HG03175 (cell line): ENCODE measurements at regions not wholly inside any gene's neighbourhood (a gene's known extent, or its start where the extent isn't known, plus 50 kb on each side); places are given as distances from the start of the nearest gene placed in this dataset.
A peak's percentile ranks its signal among the peaks of the same experiment; 100 is the strongest.

Experiments
- ATAC-seq: cut with Tn5 transposase; IDR thresholded peaks from one replicate; pipeline ENCODE4 v1.9.1; 2021; ENCODE audit warnings: mild to moderate bottlenecking, moderate library complexity; ENCODE audit not compliant: unreplicated experiment

DNA sequence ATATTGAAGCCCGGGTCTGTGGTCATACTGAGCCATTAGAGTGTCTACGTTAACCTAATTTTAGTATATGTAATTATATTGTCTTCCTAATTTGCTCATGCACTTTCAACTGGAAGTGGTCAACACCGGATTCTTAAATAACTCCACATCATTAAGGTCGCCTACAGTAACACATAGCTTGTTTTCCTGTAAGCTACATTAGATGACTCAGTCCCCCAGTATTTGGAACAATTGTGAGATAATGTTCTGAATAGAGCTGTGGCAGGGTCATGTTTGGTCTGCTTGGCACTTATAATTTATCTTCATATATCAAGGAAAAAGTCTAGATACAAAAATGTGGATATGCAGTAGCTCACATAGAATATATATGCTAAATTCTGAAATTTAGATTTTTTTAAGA is 486.2 kb downstream of the IGSF11 start:
- no peak for ATAC-seq

DNA sequence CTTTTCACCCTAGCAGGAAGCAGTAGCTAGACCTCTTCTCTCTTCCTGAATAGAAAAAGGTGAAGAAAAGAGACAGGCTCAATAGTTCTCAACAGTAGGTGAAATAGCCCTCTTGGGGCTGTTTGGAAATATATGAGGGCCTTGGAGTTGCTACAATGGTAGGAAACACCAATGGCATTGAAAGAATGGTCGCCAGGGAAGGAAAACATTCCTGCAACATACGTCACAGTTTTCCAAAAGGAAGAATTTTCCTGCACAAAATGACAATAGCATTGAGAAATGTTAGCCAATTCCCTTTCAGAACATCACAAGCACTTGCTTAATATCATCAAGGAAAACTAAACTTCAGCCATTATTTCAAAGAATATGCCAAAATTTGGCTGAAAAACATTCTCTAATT is 484.5 kb downstream of the IGSF11 start:
- no peak for ATAC-seq

DNA sequence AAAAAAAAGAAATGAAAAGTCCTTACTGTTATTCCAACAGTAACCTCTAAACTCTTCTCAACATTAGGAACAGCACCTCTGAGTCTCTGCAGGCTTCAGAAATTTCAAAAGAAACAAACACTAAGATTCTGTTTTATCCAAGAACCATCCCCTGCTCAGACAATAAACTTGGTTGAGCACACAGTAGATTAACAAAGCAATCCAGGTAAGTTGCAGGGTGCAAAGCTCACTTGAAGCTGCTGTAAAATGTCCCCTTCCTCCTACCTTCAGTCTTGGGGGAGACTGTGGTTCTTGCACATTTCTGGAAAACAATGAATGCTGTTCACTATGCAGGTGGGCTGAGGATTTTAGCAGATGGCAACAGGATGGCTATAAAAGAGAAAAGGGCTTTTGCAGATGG is 484.1 kb downstream of the IGSF11 start:
- ATAC-seq = no peak

DNA sequence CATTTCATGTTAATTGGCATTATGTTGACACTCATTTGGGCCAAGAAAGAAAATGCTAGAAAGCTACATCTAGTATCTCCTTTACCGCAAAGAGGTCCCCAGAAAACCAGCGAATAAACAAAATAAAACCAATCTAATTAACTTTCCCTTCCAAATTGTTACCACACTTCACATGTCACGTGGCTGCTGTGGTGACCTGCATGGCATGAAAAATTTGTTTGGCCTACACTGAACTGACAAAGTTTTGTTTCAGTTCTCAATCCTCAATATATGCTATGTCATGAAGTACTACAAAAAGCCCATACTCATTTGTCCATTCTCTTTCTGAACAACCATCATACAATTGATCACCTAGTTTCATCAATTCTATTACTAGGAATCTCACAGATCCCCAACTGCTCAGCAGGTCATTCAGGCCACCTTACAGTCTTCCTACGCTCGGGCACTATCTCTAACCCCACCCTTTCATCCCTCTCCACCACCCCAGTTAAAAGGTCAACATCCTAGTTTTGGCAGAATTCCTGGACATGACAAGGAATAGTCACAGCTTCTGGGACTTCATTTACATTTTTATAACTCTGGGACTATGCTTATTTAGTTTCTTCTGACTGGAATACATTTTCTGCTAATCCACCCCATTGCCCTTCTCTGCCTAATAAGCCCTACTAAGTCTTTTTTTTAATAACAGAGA is 480.4 kb downstream of the IGSF11 start:
- no peak for ATAC-seq

DNA sequence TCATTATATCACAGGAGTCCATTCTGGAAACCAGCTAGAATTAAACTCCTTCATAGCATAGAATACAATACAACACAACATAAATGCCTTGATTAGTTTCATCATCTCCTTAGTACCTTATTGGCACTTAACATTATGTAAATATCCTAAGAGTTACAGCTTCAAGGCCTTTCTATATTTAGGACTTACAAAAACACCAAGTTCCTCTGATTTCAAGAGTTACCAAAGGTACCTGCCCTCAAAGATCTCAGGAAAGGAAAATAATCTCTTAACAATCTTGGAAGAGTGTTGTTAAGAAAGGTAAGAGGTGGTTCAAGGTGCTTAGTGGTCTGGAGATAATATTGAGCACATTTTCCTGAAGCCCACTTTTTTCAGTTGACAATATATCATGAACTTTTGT is 477.7 kb downstream of the IGSF11 start:
- no peak for ATAC-seq

DNA sequence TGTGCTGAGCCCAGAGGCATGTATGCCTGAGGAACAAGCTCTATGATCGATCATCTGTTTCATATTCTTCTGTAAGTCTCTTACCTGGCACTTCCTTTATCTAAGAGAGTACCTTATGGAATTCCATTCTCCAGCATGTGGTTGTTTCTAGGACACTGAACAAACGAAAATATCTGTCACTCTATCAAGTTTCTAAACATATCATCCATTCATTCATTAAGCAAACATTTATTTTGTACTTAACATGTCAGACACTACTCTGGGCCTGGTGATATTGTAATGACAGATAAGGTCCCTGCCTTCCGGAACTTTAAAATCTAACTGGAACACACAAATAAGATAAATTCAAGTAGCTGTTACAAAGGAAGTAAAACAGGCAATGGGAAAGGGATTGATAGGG is 477.1 kb downstream of the IGSF11 start:
- no peak for ATAC-seq

DNA sequence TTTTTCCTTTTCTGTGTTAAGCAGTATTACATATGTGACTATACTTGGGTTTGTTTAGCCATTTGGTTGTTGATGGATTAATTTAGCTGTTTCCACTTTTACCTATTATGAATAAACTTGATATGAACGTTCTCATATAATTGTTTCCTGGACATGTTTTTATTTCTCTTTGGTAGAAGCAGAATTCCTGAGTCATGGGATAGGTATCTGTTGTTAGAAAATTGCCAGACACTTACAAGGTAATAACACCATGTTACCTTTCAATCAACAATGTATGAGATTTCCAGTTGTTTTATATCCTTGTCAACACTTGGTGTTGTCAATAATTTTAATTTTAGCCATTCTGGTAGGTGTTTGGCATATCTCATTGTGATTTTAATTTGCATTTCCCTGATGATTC is 475.4 kb downstream of the IGSF11 start:
- no peak for ATAC-seq

DNA sequence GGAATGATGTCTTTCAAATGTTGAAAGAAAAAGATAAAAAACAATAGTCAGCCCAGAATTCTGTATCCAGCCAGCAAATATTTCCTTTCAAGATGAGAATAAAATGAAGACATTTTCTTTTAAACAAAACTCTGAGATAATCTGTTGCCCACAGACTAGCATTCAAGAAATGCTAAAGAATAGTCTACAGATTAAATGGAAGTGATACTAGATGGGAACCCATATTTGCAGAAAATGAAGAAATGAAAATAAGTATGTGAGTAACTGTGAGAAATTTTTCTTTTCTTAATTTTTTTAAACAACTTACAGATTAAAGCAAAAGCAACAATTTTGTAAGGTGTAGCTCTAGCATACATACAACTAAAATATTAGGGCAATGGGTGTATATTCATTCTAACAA is 469.8 kb downstream of the IGSF11 start:
- ATAC-seq = no peak

DNA sequence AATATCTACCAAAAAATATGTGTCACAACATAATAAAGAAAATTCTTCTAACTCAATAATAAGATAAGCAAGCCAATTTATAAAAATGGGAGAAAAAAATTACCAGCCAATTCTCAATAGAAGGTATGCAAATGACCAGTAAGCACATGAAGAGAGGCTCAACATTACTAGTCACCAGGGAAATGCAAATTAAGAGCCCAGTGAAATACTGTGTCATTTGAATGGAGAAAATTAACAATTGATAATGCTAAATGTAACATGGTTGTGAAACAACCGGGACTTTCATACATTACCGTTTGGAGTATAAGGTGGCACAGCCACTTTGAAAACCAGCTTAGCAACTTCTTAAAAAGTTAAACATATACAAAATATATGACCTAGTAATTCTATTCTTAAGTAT is 460.7 kb downstream of the IGSF11 start:
- ATAC-seq = no peak

DNA sequence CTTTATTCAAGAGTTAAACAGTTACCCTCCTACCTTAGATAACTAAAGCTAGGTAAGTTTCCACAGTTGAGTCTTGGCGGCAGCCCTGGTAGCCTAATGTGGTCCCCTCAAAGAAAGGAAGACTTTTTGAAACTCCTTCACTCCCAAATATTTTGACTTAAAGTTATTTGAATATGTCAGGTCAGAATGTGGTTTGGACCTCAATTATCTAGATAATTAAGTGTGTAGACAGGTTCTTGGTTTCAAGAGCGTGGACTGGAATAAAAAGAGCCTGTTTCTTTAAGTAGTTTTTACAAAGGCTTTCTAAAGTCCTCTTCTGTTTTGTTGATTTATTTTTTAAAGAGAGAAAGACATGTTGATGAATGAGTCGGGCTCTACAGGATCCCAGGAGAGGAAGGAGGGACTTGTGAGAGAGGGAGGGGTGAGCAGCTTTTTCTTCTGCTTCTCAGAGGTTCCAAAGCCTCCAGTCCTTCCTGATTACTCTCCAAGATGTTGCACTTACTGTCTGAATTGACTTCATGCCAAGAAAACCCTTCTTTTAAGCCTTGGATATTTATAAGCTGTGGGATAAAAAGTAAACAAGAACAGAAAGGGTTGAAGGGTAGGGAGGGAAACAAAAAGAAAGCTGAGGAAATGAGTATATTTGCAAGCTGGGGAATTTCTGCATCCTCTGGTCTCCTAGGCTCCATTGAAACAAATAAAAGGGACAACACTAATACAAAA is 457.4 kb downstream of the IGSF11 start:
- no peak for ATAC-seq

DNA sequence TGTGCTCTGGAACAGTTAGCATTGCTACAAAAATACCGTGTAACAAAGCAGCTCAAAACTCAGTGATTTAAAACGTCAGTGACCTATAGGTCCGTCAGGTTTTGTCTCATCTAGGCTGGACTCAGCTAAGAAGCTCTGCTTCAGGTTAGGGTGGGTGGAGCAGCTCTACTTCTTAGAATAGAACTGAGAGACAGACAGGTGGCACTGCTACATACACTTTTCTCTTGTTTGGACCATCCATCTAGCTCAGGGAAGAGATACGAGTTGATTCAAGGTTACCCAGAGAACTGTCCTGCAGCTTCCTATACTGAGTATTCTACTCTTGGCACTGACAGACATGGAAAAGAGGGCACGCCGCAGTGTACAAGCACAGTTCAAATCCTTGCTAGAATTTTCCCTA is 456.1 kb downstream of the IGSF11 start:
- ATAC-seq = no peak

DNA sequence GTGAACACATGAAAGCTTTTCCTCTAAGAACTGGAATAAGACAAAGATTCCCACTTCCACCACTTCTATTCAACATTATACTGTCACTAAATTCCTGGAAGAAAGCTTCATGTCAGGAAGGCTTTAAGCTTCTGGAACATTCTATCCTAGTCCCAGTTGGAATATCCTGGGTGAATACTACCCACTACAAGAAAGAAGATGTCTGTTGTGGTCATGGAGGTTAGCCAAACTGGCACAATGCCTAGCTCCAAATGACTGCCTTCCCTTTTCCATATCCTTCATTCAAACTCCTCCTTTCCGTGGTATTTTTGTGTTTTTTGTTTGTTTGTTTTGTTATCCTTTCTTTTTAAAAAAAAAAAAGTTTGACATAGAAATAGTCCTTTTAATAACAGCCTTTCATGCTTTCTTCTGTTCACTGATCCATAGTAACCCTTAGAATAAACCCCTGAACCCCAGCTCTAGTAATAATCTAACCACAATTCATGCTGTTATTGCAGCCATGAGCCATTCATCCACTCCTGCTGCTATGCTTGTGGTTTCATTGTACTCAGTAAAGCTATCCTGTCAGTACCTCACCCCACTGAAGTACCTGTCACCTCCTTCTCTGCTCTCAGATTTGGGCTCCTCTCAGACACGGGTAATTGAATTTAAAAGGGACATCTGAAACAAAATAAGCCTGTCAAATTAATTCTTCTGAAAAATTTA is 447.5 kb downstream of the IGSF11 start:
- ATAC-seq = no peak

DNA sequence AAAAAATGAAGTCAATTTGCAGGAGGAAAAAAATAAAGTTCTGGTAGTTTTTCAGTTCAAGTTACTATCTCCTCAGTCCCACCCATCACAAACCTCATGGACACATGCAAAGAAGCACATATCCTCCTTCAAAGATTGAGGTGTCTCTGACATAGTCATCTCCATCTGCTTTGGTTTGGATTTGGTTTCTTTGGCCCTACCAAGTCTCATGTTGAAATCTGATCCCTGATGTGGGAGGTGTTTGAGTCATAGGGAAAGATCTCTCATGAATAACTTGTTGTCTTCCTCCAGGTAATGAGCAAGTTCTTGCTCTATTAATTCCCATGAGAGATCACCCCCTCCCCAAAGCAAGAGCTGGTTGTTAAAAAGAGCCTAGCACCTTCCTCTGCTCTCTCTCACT is 446.8 kb downstream of the IGSF11 start:
- no peak for ATAC-seq

DNA sequence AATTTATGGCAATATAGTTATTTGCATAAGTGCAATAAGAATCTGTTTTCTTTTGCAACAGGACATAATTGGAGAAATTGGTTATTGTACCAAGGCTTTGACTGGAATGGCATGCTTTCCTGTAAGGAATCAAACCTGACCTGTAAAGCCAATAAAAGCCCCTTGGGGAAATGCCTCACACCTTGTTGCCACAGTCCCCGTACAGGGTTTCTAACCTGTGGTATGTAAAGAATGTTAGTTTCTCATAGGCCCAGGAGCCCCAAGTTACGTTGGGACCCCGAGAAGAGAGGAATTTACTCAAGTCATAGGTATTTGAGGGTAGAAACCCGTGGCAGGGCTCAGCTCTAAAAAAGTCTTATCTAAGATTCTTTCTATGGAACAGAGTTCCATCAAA is 441.4 kb downstream of the IGSF11 start:
- no peak for ATAC-seq

DNA sequence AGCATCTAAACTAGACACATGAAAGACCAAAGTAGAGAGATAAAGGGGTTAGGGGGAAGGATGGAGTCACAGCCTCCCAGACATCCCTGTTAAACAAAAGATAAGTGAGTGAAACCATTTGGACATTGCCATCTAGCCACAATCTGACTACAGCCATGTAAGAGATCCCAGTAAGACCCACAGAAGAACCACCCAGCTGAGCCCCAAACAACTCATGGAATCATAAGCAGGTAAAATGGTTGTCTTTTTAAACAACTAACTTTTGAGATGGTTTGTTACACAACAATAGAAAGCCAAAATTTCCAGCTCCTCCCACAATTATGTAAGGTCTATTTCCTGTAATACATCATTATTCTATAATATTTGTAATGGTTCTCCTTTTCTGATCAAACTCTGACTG is 437.5 kb downstream of the IGSF11 start:
- no peak for ATAC-seq

DNA sequence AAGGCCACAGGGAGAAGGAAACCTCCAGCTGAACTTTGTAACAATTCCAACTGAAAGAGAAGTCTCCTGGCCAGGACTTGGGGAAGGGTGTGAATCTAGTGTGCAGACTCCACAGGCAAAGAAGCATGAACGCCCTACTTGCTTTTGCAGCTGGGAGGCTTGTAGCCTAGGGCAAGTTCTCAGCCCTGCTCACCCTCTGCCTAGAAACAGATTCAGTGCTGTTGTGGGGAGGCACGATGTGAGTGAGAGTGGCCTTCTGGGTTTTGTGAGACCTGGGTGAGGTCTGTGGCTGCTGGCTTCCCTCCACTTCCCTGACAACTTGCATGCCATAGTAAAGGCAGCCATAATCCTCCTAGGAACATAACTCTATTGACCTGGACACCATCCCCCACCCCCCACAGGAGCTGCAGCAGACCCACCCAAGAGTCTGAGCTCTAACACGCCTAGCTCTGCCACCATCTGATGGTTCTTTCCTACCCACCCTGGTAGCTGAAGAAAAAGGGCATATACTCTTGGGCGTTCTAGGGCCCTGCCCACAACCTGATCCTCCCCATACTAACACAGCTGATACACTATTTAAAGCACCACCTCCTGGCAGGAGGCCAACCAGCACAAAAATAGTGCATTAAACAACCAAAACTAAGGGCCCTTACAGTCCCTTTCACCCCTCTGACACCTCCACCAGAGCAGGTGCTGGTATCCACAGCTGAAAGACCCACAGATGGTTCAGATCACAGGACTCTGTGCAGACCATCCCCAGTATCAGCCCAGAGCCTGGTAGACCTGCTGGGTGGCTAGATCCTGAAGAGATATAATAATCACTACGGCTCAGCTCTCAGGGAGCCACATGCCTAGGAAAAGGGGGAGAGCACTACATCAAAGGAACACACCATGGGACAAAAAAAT is 426.5 kb downstream of the IGSF11 start:
- no peak for ATAC-seq

DNA sequence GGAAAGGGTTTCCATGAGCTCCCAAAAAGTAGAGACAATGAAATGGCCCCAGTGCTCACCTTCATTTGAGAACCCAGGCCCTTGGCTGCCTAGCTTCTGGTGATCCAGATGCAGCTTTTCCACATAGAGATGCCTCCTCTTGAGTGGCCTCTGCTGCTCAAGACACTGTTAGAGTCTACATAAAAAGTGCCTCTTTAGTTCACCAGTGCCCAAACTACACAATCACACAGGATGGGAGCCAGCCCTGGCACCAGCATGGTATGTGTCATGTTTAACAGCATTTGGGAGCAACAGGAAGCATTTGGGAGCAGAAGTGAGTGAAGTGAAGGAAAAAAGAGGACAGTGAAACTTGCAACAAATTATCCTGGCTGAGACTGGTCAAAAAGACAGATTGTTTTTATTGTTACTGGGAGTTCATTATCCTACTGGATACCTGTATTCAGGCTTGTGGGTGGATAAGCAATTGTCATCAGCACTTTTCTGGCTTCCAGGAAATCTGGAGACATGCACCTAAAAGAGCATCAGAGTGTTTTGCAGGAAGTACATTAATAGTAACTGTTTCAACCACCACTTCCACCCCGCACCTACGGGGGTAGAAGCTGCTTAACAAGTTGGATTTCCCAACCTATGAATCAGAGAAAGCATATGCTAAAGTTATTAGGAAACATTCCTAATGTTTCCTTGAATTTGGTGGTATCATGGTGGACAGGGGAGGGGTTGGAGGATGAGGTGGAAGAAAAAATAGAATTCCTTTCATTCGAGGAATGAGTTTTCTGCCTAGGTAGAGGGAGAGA is 416.2 kb downstream of the IGSF11 start:
- no peak for ATAC-seq

DNA sequence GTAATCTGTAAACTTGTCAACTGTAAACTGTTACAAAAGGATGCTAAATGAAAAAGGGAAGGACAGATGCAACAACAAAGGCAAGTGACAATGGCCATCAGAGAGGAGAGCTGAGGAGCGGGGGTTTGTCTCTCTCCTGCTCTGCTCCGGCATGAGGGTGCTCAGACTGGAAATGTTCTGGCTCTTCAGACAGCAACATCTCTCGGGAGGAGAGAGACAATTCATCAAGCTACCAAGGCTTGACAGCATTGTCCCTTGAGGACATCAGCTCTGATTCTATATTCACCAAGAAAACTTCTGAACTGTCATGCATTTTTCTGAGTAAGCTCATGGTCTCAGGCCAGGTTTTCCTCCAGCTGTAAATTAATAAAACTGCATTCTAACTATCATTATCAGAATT is 408.2 kb downstream of the IGSF11 start:
- no peak for ATAC-seq

DNA sequence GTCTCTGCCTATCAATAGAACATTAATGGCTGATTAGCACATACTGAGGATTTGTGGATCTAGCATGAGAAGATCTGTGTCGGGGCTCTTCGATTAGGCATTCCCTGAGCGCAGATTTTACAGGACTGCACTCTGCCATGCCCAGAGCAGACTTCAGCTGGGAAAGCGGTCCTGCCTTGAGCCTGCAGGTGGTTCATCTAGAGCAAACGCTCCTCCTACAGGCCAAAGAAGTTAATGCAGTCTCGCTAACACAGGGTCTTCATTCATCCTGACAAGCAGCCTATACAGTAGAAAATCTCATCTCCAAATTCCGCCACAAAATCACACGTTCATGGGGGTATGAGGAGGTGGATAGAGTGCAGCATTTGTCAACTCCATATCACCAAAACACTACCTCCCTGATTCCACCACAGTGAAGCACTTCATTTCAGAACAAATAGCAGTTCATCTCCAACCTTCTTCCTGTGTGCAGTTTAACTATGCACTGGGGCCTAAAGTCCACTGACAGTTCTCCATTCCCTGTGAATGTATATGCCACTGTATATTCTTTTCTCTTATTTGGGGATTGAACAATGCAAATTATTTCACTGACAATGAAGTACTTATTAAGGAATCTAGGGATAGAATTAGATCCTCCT is 405.8 kb downstream of the IGSF11 start:
- peak; percentile 96 for ATAC-seq

DNA sequence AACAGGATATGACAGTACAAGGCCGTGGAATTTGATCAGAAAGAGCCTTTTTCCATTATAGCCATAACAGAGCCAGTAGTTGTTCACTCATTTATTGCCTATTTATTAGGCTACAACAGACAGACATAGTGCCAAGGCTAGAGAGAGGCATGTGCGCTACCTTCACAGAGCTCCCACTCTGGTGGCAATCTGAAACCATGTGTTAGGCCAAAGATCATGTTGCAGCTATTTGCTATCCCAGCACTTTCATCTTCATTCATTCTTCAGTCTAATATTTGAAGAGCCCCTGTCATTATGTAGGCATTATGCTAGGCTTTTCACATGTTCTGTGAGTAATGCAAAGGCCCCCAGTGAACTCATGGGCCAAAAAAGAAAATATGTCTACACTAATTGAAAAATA is 404.8 kb downstream of the IGSF11 start:
- no peak for ATAC-seq
